Thyroid gland (tissue), 4 donors: ENCODE measurements at regions not wholly inside any gene's neighbourhood (a gene's known extent, or its start where the extent isn't known, plus 50 kb on each side); places are given as distances from the start of the nearest gene placed in this dataset.

ENCODE experiments used
- POLR2A ChIP-seq, 2 donors: fragments of 450-650 bp; IDR thresholded peaks; one replicate each; pipeline ENCODE4 v1.6.1; 2017; ENCODE audit warnings: antibody characterized with exemption in 2 of 2, mild to moderate bottlenecking in 2 of 2, moderate library complexity in 1 of 2
- TF ChIP-seq, protein P1 (sequence below), 6 experiments: fragments of 200-600 bp in 3 of 6; fragments of 450-650 bp in 3 of 6; sonication (generic) in 3 of 6; IDR thresholded peaks; one replicate each; pipeline ENCODE4 v1.5.1; 2016 to 2019; ENCODE audit warnings: antibody characterized with exemption in 6 of 6, mild to moderate bottlenecking in 2 of 6, inconsistent platforms in 1 of 6, moderate library complexity in 1 of 6

- TF ChIP-seq, protein P1, sequence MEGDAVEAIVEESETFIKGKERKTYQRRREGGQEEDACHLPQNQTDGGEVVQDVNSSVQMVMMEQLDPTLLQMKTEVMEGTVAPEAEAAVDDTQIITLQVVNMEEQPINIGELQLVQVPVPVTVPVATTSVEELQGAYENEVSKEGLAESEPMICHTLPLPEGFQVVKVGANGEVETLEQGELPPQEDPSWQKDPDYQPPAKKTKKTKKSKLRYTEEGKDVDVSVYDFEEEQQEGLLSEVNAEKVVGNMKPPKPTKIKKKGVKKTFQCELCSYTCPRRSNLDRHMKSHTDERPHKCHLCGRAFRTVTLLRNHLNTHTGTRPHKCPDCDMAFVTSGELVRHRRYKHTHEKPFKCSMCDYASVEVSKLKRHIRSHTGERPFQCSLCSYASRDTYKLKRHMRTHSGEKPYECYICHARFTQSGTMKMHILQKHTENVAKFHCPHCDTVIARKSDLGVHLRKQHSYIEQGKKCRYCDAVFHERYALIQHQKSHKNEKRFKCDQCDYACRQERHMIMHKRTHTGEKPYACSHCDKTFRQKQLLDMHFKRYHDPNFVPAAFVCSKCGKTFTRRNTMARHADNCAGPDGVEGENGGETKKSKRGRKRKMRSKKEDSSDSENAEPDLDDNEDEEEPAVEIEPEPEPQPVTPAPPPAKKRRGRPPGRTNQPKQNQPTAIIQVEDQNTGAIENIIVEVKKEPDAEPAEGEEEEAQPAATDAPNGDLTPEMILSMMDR (IDR thresholded peaks at IDR 0.05) = no peak
- no peak for TF ChIP-seq POLR2A (IDR thresholded peaks at IDR 0.05)
Observed at GRCh38 chr4:124123181-124123580, 589.4 kb downstream of the ANKRD50 start.
